Sigmoid colon (tissue), 6 donors: ENCODE measurements at regions not wholly inside any gene's neighbourhood (a gene's known extent, or its start where the extent isn't known, plus 50 kb on each side); places are given as distances from the start of the nearest gene placed in this dataset.
"Not testable (repeated sequence)": the region's sequence is repeated elsewhere in the genome, so short reads cannot be mapped to it uniquely, and the experiment has no call there.

ENCODE experiments used
- DNase-seq: peaks from one replicate; pipeline ENCODE4 v3.0.0-alpha.2; 2019
- H3K27ac ChIP-seq, 4 donors: fragments of 200-600 bp; sonication (generic); one replicate each; pipeline ENCODE4 v1.5.1; 2016 to 2019; ENCODE audit warnings: mild to moderate bottlenecking in 1 of 4
- H3K27me3 ChIP-seq, 3 donors: fragments of 200-600 bp; sonication (generic); one replicate each; pipeline ENCODE4 v1.5.1; 2019; ENCODE audit warnings: mild to moderate bottlenecking in 1 of 3
- H3K36me3 ChIP-seq, 4 donors: fragments of 200-600 bp; sonication (generic); one replicate each; pipeline ENCODE4 v1.5.1; 2016 to 2019
- H3K4me1 ChIP-seq, 4 donors: fragments of 200-600 bp; sonication (generic); one replicate each; pipeline ENCODE4 v1.5.1; 2017 to 2019
- H3K4me3 ChIP-seq, 4 donors: fragments of 200-600 bp; sonication (generic); one replicate each; pipeline ENCODE4 v1.5.1; 2017 to 2019; ENCODE audit warnings: mild to moderate bottlenecking in 2 of 4, moderate library complexity in 1 of 4
- H3K9me3 ChIP-seq, 4 donors: fragments of 200-600 bp in 3 of 4; sonication (generic) in 3 of 4; one replicate each; pipeline versions ENCODE4 v1.5.1 to v1.6.1; 2013 to 2019
- EP300 ChIP-seq, 4 donors: sonication (generic); formaldehyde crosslinking; IDR thresholded peaks; one replicate each; pipeline ENCODE4 v1.6.1; 2017; ENCODE audit warnings: antibody characterized with exemption in 4 of 4
- POLR2A ChIP-seq, 2 donors: fragments of 450-650 bp; IDR thresholded peaks; one replicate each; pipeline ENCODE4 v1.6.1; 2016; ENCODE audit warnings: antibody characterized with exemption in 2 of 2, mild to moderate bottlenecking in 2 of 2, moderate library complexity in 2 of 2
- POLR2AphosphoS5 ChIP-seq, 4 donors: sonication (generic); formaldehyde crosslinking; IDR thresholded peaks; one replicate each; pipeline ENCODE4 v1.6.1; 2017; ENCODE audit warnings: antibody characterized with exemption in 4 of 4
- WGBS, 2 donors: extraction: QIAGEN DNeasy Blood & Tissue Kit; methylation state at CpG; one replicate each; pipeline ENCODE4 v1.1.7; 2013; 5-methylcytosine and 5-hydroxymethylcytosine counted together
- intact Hi-C: fragments of 100-400 bp; cut with DNase I; formaldehyde crosslinking; loops from one replicate; pipeline ENCODE4 v1.15.1; 2023
- TF ChIP-seq, protein P1 (sequence below), 4 experiments: fragments of 450-650 bp in 3 of 4; fragments of 200-600 bp in 1 of 4; IDR thresholded peaks; one replicate each; pipeline ENCODE4 v1.5.1; 2016 to 2019; ENCODE audit warnings: antibody characterized with exemption in 4 of 4, mild to moderate bottlenecking in 3 of 4, moderate library complexity in 2 of 4
- donor health status: healthy with polysubstance abuse.
- donor health status: healthy.

DNA sequence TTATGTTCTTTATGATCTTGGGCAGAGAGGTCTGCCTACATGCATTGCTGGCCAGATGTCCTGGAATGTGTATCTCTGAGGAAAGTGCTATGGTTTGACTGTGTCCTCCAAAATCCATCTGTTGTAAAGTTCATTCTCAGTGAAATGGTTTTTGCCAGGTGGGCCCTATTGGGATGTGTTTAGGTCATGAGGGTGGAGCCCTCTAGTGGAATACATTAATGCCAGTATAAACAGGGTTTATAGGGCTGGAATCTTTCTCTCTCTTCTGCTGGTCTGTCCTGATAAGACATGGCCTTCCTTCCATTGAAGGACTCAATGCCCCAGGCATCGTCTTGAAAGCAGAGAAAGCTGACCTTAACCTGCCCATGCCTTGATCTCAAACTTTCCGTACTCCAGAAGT is 258.5 kb downstream of the RPIA start:
- 87 to 91% methylated on average over 2 of the region's 2 CpGs for WGBS, 2 donors
- intact Hi-C loops, result no loop called here

DNA sequence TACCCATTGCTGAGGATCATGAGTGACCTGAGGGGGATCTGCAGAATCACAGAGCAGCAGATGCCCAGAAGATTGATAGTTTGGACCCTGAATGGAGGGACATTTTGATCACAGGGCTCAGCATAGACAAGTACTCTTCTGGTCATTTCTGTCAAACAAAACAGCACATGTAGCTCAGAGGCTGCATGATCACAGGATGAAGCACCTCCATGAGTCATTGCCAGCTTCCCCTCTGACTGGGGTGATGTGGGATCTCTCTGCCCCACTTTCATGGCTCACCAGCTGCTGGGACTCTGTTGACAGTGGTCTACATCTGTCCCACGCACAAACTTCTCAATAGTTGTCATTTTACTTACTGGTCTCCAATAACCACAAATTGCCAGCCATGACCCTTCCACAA is 264.1 kb downstream of the RPIA start:
- intact Hi-C loops, result no loop called here
- Histone ChIP-seq H3K27ac (no peak overlapping the region), H3K27me3 (peaks cover 0 to 3% (median 0%) of the 10 kb centered on the region in 3 donors), H3K4me3 (no peak overlapping the region), H3K36me3 (no peaks in the 10 kb centered on the region), H3K9me3 (no peaks in the 10 kb centered on the region), H3K4me1 (no peaks in the 10 kb centered on the region)
- 81% methylated on average over 1 of the region's 1 CpG for WGBS, 2 donors
- TF ChIP-seq EP300 (IDR thresholded peaks at IDR 0.05) (no peak), POLR2A (IDR thresholded peaks at IDR 0.05) (no peak), POLR2AphosphoS5 (IDR thresholded peaks at IDR 0.05) (no peak)
- TF ChIP-seq, protein P1, sequence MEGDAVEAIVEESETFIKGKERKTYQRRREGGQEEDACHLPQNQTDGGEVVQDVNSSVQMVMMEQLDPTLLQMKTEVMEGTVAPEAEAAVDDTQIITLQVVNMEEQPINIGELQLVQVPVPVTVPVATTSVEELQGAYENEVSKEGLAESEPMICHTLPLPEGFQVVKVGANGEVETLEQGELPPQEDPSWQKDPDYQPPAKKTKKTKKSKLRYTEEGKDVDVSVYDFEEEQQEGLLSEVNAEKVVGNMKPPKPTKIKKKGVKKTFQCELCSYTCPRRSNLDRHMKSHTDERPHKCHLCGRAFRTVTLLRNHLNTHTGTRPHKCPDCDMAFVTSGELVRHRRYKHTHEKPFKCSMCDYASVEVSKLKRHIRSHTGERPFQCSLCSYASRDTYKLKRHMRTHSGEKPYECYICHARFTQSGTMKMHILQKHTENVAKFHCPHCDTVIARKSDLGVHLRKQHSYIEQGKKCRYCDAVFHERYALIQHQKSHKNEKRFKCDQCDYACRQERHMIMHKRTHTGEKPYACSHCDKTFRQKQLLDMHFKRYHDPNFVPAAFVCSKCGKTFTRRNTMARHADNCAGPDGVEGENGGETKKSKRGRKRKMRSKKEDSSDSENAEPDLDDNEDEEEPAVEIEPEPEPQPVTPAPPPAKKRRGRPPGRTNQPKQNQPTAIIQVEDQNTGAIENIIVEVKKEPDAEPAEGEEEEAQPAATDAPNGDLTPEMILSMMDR (IDR thresholded peaks at IDR 0.05), result no peak
- no peak for DNase-seq

More for the DNA sequence above, 258.5 kb downstream of the RPIA start:
- no peaks in the 10 kb centered on the region for H3K4me1 ChIP-seq
- no peaks in the 10 kb centered on the region for H3K9me3 ChIP-seq
- H3K36me3 ChIP-seq, result no peaks in the 10 kb centered on the region
- peaks cover 0 to 3% (median 0%) of the 10 kb centered on the region in 3 donors for H3K27me3 ChIP-seq
- H3K27ac ChIP-seq, result no peak overlapping the region
- DNase-seq, result no peak
- no peak overlapping the region for H3K4me3 ChIP-seq
- TF ChIP-seq, protein P1 (IDR thresholded peaks at IDR 0.05), result no peak
- no peak for TF ChIP-seq POLR2A (IDR thresholded peaks at IDR 0.05)
- TF ChIP-seq EP300 (IDR thresholded peaks at IDR 0.05), result no peak
- TF ChIP-seq POLR2AphosphoS5 (IDR thresholded peaks at IDR 0.05), result no peak

DNA sequence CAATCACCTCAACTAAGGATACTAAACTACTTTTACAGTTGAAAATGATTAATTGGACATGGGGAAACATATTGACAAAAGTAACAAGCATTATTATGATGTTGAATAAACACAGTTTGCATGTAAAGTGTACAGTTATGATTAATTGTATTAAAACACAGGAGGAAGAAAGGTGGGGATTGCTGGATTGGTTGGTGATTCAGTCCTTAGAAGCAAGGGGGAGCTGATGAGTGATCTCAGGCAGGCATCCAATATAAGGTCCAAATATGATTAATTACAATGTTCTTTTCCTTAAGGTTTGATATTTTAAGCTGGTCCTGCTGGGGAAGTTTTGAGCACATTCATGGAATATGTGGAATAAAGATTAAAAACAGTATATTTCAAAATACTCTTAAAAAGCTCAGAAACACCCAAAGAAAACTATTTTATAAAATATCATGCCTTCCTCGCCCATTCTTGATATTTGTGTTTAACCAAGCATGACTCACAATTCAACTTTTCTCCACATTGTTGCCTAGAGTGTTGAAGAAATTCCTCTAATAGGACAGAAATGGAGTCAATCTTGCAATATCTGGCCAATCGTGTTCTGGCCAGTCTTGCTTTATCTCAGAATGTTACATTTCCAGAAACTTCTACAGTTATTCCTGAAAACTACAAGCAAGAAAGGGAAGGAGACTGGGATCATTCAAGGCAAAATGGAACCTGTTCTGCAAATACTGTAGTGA is 268.2 kb downstream of the RPIA start:
- Histone ChIP-seq H3K27ac (no peak overlapping the region), H3K9me3 (no peaks in the 10 kb centered on the region), H3K4me3 (no peak overlapping the region), H3K27me3 (peaks cover 0 to 5% (median 0%) of the 10 kb centered on the region in 3 donors), H3K36me3 (no peaks in the 10 kb centered on the region), H3K4me1 (no peaks in the 10 kb centered on the region)
- no peak for DNase-seq
- WGBS, 2 donors, result 68 to 86% methylated on average over 2 of the region's 2 CpGs
- TF ChIP-seq, protein P1 (IDR thresholded peaks at IDR 0.05), result no peak
- no peak for TF ChIP-seq POLR2A (IDR thresholded peaks at IDR 0.05)
- intact Hi-C loops, result no loop called here

DNA sequence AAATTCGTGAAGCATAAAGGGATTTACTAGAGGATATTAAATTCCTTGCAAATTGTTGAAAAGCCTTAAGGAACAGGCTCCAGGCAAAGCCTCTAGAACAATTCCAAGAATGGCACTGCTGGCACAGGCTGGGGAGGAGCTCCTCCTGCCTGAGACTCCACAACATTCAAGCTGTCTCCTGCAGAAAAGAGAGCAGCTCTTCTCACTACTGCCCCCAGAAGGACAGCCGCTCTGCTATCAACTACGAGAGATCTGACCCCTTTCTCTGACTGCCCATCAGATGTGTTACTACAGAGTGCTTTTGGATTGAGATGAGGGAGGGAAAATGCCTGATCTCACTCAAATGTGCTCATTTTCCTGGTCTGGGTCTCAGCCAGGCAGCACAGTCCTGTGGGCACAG is 269.9 kb downstream of the RPIA start:
- H3K4me3 ChIP-seq, DNase-seq, H3K27ac ChIP-seq, intact Hi-C loops, H3K4me1 ChIP-seq, H3K27me3 ChIP-seq, H3K9me3 ChIP-seq, H3K36me3 ChIP-seq: not testable (repeated sequence)
- 30 to 50% methylated on average over 3 of the region's 3 CpGs for WGBS, 2 donors

DNA sequence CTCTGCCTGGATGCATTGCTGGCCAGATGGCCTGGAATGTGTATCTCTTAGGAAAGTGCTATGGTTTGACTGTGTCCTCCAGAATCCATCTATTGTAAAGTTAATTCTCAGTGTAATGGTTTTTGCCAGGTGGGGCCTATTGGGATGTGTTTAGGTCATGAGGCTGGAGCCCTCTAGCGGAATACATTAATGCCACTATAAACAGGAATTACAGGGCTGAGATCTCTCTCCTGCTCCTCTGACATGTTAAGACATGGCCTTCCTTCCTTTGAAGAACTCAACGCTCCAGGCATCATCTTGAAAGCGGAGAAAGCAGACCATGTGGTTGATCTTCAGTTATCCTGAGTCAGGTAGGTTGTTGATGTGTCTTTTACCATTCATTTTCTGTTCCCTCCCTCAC is 276.4 kb downstream of the RPIA start:
- no peak for TF ChIP-seq POLR2AphosphoS5 (IDR thresholded peaks at IDR 0.05)
- TF ChIP-seq EP300 (IDR thresholded peaks at IDR 0.05), result no peak
- no peak for TF ChIP-seq POLR2A (IDR thresholded peaks at IDR 0.05)
- TF ChIP-seq, protein P1 (IDR thresholded peaks at IDR 0.05), result no peak
- 77 to 80% methylated on average over 3 of the region's 3 CpGs for WGBS, 2 donors
- intact Hi-C loops, result no loop called here
- no peaks in the 10 kb centered on the region for H3K36me3 ChIP-seq
- no peaks in the 10 kb centered on the region for H3K9me3 ChIP-seq
- no peak overlapping the region for H3K27ac ChIP-seq
- DNase-seq, result no peak
- H3K4me3 ChIP-seq, result no peak overlapping the region
- H3K27me3 ChIP-seq, result no peaks in the 10 kb centered on the region
- H3K4me1 ChIP-seq, result no peaks in the 10 kb centered on the region

DNA sequence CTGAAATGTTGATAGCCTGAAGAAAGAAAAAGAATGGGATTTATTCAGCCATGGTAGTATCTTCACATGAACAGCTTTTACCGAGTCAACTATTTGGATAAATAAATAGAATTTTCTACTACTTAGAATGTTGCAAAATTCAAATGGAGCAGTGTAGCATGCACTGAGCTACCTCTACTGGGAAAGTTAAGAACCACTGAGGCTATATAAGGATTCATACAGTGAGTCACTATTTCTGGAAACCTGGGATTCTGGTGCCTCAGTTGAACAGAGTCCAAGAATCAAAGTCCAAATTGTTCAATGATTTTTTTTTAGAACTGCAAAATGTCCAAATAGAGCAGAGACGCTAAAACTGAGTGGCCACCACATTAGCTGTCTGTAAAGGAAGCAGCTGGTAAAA is 286.5 kb downstream of the RPIA start:
- H3K27me3 ChIP-seq, DNase-seq, H3K9me3 ChIP-seq, H3K4me1 ChIP-seq, H3K4me3 ChIP-seq, intact Hi-C loops, H3K36me3 ChIP-seq, H3K27ac ChIP-seq: not testable (repeated sequence)
- 46 to 47% methylated on average over 2 of the region's 2 CpGs for WGBS, 2 donors

DNA sequence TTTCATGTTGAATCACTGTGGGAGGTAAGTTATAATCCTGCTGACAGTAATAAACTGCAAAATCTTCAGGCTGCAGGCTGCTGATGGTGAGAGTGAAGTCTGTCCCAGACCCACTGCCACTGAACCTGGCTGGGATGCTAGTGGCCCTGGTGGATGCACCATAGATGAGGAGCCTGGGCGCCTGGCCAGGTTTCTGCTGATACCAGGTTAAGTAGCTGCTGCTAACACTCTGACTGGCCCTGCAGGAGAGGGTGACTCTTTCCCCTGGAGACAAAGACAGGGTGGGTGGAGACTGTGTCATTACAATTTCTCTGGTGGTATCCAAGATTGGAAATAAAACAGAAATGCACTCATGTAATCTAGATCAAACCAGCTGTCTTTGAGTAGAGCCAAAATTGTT is 287.0 kb downstream of the RPIA start:
- not testable (repeated sequence) for DNase-seq

DNA sequence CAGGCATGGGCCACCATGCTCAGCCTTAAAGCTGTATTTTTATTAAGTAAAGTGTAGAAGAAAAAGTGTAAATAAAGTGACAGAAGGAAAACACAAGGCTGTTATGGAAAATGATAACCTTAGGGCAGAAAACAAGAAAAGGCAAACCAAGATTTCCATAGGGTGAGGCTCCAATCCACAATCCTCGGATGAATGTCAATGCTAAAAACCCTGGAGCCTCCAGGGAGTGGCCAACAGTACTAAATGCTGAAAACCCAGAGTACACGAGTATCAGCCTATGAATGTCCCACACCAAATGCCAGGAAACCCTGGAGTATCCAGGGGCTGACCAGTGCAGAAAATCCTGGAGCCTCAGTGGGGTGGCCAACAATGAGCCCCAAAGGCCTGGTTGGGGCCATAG is 292.6 kb downstream of the RPIA start:
- WGBS, 2 donors, result 60 to 83% methylated on average over 2 of the region's 2 CpGs
- intact Hi-C loops, H3K36me3 ChIP-seq, H3K4me3 ChIP-seq, DNase-seq, H3K27me3 ChIP-seq, H3K4me1 ChIP-seq, H3K27ac ChIP-seq, H3K9me3 ChIP-seq: not testable (repeated sequence)

More for the DNA sequence above, 287.0 kb downstream of the RPIA start:
- H3K4me1 ChIP-seq, H3K4me3 ChIP-seq, H3K27me3 ChIP-seq, H3K36me3 ChIP-seq, H3K27ac ChIP-seq, intact Hi-C loops, H3K9me3 ChIP-seq: not testable (repeated sequence)
- WGBS, 2 donors, result 68 to 79% methylated on average over 1 of the region's 1 CpG
